ENCODE measurements at regions not wholly inside any gene's neighbourhood (a gene's known extent, or its start where the extent isn't known, plus 50 kb on each side); places are given as distances from the start of the nearest gene placed in this dataset.
A peak's percentile ranks its signal among the peaks of the same experiment; 100 is the strongest.

- TF ChIP-seq CTCF (IDR thresholded peaks at IDR 0.05; ENCODE audit: low read depth, low read length), result no peak
- H3K4me3 ChIP-seq (ENCODE audit: low read depth, low read length), result no peak overlapping the region
These were observed 76.4 kb upstream of the SLC45A1 start for GRCh38 chr1:8241417-8242014.

- no peak for TF ChIP-seq CTCF (IDR thresholded peaks at IDR 0.05; ENCODE audit: low read depth, low read length)
- H3K4me3 ChIP-seq (ENCODE audit: low read depth, low read length), result no peak overlapping the region
These were observed 78.4 kb upstream of the SLC45A1 start for GRCh38 chr1:8239306-8240023.

GRCh38 chr1:8239039-8239305, 78.9 kb upstream of the SLC45A1 start:
- no peak overlapping the region for H3K4me3 ChIP-seq (ENCODE audit: low read depth, low read length)
- no peak for TF ChIP-seq CTCF (IDR thresholded peaks at IDR 0.05; ENCODE audit: low read depth, low read length)

GRCh38 chr1:8238141-8239038, 79.5 kb upstream of the SLC45A1 start:
- no peak for TF ChIP-seq CTCF (IDR thresholded peaks at IDR 0.05; ENCODE audit: low read depth, low read length)
- H3K4me3 ChIP-seq (ENCODE audit: low read depth, low read length), result peak overlapping the region; percentile 41

GRCh38 chr1:8232036-8232757, 85.7 kb upstream of the SLC45A1 start:
- no peak for TF ChIP-seq CTCF (IDR thresholded peaks at IDR 0.05; ENCODE audit: low read depth, low read length)
- no peak overlapping the region for H3K4me3 ChIP-seq (ENCODE audit: low read depth, low read length)

- H3K4me3 ChIP-seq (ENCODE audit: low read depth, low read length), result no peak overlapping the region
- no peak for TF ChIP-seq CTCF (IDR thresholded peaks at IDR 0.05; ENCODE audit: low read depth, low read length)
These were observed 87.7 kb upstream of the SLC45A1 start for GRCh38 chr1:8230292-8230621.

Data from WI38 (cell line).